GM19238 (cell line): ENCODE measurements at regions not wholly inside any gene's neighbourhood (a gene's known extent, or its start where the extent isn't known, plus 50 kb on each side); places are given as distances from the start of the nearest gene placed in this dataset.

Experiments
- DNase-seq: peaks from one replicate; pipeline ENCODE4 v3.0.0; 2011; ENCODE audit warnings: low spot score; ENCODE audit not compliant: insufficient read length

DNA sequence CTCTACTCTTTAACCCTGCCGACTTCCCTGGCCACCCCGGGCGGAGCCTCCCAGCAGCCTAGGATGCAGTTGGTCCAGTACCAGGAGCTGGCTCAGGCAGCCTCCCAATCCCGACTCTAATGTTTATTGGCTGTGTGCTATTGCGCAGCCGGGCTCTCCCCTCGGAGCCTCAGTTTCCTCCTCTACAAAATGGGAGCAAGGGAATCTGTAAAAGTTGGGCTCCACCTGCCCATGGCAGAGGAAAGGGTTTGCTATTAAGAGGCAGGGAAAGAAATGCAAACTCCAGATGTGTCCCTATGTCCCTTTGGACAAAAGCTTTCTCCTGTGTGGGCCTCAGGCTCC lies 140.8 kb upstream of the PJA1 start:
- no peak for DNase-seq

DNA sequence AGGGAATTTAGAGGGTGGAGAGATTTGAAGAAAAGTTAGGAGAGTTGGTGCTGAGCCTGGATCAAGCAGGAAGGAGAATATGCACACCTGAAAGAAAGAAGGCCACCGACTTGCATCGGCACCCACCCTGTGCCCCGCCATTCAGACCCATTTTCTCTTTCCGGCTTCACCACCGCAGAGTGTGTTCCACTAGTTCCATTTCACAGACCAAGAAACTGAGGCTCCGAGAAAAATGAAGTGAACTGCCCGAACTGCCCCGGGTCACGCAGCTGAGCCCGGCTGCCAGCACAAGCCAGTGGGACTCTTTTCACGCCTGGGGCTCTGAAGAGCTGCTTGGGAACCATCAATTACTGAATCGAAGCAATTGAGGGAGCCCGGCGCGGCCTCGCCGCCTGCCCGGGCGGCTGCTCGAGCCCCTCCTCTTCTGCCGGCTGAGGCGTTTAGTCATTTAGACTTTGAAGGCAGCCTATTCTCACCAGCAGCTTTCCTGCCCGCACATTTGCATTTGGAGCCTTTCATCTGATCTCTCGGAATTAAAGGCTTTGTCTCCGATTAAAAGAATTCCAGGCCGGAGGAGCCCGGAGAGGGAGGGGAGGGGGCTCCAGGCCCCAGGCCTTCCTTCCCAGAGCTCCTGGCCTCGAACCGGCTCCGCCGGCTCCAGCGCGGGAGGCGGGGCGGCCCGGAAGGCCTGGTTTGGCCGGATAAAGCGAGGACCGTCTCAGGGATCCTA lies 140.2 kb upstream of the PJA1 start:
- DNase-seq, result no peak

DNA sequence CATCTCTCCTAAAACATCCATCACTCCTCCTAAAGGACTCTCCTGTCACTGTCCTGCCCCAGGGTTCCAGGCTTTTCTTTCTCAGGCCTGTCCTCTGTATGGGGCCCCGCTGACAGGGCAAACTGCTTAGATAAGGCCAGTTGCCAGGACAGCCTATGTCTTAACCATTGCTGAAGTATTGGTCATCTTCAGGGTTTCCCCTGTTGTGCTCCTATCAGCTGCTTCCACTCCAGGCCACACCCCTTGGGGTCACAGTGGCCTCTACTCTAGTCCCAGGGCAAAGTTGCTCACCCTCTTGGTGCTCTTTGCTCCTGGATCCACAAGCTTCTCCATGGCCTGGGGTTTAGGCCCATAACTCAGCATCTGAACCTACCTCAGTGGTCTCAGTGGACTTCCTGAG lies 138.0 kb upstream of the PJA1 start:
- DNase-seq, result no peak

DNA sequence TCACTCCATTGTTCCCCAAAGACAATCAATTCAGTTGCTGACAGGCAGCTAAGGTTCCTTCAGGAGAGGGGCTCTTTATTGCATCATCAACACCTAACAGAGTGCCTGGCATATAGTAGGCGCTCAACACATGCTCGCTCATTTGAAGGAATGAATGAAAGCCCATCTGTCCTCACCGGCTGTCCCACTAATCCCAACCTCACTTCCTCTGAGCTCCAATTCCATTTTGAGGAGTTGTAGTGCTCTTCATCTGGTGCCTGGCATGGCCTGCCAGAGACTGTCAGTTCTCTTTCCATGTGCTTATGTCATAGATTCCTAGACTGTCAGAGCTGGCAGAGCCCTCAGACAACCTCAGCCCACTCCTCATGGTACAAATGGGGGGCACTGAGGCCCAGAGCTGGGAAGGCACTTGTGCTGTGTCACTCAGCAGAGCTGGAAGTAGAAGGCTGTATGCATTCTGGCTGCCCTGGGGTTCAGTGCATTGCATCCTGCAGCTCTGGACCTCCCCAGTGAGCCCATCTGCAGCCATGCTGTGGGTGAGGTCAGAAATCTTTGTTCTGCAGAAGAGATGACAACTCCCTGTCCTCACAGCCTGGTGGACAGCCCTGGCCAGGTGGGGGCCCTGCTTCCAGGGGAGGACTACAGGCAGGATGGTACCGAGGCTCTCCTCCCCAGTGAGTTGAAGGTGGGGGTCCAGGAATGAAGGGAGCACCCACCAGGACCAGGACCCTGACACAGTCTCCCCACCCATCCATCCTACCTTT lies 134.9 kb upstream of the PJA1 start:
- DNase-seq, result no peak

DNA sequence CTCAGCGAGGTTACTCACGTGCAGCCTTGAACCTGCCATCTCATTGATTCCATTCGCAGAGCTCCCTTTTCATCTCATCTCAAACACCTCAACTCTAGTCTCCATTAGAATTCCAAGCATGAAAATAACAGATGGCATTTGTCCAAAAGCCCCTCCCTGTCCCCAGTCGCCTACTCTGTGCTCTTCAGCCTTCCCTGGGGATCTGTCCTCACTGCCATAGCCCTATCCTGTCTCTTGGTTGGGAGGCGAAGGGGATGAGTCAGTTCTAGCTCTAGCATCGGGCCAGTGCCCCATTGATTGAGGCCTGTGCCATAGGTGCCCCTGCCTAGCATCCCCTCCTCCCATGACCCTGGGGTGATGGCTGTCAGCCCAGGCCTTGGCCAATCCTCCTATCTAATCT lies 134.0 kb upstream of the PJA1 start:
- DNase-seq, result no peak

DNA sequence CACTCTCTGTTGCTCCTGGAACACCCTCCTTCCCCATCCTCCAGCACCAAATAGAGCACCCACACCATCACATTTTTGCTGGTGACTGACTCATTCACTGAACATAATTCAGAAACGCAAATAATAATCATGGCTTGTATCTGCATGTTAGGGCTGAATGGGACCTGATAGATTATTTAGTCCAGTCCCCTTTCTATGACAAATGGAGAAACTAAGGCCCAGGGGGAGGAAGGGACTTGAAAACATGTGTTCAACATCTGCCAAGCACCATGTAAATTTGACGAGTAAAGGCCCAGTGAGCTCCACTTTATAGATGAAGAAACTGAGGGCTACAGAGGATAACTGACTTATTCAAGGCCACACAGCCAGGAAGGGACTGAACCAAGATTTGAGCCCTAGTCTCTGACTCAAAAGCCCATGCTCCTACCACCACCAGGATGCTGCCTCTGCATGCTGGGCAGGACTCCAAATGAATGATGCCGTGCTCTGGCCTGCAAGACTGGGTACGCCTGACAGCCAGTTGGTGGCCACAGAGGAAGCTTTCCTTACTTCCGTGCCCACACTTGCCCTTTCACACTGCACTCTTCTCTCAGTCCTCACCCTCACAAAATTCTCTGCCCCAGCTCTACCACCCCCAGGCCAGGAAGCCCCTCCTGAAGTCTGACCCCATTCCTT lies 133.3 kb upstream of the PJA1 start:
- DNase-seq, result no peak

DNA sequence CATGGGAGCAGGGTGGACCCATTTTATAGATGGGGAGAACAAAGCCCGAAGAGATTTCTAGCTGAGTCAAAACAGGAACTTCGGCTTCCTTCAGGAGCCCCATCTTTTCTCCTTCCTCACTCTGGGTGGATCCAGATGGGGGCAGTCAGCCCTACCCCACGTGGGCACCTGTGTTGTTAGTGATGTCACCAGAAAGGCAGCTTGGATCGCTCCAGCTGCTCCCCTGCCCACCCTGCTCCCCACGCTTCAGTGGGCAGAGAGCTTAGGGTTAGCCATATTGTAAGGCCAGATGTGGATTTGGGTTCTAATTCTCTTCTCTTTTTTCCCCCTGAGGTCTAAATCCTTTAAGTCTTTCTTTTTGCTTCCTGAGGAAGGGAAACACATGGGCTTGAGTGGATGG lies 132.3 kb upstream of the PJA1 start:
- no peak for DNase-seq

DNA sequence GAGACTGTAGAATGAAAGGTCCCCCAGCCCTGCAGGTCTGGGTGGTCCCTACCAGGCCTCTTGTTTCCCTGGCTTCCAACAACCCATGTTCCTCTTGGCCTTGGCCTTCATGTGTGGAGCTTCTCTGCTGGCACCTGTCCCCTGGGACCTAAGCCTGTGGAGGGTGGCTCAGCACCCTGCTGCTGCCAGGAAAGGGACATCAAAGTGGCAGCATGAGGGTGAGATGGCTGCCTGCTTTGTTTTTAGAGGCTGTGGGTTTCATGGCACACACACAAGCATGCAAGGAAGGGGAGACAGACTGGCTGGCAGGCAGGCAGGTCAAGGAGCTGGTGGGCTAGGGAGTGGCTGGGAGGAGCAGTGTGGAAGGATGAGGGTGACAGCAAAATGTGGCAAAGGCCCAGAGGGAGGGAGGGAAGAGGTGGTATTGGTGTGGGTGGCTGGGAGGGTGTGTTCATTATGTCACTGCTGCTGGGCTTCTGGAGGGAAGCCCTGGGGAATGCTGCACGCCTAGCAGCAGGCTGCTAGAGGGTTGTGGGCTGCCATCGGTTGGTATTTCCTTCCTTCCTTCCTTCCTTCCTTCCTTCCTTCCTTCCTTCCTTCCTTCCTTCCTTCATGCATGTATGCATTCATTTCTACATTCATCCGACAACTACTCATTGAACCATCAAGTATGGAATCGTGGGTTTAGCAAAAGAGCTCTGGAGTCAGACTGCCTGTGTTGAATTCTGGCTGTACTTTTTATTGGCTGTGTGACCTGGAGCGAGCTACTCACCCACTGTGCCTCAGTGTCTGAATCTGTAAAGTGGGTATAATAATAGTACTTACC lies 128.7 kb upstream of the PJA1 start:
- no peak for DNase-seq

DNA sequence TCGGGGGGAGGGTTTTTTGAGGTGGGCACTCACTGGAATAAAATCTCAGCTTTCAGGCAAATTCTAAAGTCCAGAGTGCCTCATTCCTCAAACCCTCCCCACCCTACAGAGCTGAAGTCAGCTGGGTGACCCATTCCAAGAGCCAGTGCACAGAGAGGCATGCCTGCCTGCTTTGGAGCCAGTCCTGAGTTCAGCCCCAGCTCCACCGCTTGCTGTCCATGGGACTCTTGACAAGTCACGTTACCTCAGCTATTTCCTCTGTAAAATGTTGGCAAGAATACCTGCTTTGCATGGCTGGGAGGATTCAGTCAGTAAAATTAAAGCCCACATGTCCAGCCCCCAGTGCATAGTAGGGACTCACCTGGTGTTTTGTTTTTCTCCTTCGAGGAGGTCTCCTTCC lies 125.9 kb upstream of the PJA1 start:
- DNase-seq, result no peak

DNA sequence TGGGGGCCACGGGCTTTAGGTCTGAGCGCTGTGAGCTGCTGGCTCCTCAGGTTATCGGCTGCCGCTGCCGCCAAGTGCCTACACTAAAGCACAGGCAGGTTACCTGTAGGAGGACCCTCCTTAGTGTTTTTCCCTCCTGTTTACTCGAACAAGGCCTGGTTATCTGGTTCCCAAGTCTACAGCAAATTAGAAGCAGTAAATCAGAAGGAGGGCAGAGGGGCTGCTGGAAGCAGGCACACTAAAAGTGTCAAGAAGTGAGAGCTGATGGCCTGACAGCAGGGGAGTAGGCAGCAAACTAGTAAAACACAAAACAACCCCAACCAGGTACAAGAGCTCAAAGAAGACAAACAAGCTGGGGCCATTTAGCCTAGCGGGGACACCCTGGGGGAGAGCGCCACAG lies 125.0 kb upstream of the PJA1 start:
- DNase-seq, result no peak

DNA sequence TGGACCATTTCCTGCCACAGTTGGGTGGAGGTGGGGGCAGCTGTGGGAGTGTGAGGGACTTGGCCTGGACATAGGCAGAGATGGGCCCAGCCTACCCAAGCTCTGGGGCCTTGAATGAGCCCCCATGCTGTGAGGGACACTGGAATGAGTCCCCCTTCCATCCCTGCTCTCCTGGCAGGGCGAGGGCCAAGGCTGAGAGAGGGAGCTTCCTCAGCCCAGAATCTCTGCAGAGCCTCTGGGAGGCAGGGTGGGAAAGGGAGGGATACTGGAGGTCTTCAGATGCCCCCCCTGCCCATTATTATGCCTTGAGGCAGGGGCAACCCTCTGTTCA lies 124.5 kb upstream of the PJA1 start:
- DNase-seq, result no peak

DNA sequence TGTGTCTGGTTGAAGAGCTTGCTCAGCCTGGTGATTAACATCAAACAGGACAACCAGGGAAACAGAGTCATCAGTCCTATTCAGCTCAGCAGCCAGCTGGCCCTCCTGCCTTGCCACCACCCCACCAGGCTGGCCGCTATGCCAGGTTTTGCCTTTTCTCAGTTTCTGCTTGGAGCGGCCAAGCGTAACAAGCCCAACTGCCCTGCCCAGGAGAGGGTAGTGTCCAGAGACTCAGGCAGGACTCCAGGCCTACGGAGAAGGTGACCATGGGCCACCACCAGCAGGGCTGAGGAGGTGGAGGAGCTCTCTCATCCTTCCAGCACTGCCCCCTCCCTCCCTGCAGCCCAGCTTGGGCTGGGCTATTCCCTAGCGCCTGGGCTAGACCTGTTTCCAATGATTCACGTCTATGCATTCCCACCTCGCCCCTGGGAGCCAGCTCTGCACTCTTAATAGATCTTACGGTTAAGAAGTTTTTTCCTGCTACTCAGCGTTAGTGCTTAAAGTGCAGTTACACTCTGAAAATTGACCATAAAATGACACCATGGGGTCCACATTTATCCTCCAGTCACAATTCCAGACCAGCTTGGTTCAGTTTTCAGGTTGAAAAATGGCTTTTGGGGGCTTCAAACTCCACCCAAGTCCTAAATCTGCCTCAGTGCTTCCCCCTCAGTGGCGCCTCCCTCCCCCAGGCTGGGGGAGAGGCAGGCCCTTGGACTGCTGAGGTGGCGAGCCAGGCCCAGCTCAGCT lies 124.0 kb upstream of the PJA1 start:
- DNase-seq, result no peak

DNA sequence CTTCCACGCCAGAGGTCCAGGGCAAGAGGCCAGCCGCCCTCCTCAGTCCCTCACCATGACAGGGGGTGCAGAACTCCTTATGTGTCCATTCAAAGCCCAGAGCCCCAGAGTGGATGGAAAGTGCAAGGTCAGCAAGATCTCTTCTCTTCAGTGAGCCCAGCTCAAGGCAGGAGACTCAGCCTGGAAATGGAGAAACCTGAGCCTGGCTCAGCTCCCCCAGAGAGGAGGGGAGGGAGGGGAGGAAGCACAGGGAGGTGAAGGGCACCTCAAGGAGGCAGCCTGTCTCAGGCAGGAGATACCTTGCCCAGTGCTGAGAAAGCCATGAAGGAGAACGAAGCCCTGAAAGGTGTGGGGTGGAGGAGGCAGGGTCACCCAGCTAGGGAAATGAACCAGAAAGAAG lies 121.8 kb upstream of the PJA1 start:
- no peak for DNase-seq

DNA sequence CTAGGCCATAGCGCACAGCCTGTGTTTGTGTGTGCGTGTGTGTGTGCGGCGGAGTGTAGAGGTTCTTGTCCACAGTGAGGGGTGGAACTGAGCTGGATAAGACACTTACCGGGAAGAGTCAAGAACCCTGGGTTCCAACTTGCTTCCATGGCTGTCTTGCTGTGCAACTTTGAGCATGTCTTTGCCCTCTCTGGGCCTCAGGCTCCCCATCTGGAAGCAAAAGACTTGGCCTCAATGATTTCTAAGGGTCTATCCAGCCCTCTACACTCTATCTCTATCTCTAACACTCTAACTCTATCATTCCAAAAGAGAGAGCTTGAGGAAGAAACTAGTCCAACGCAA lies 121.3 kb upstream of the PJA1 start:
- no peak for DNase-seq

DNA sequence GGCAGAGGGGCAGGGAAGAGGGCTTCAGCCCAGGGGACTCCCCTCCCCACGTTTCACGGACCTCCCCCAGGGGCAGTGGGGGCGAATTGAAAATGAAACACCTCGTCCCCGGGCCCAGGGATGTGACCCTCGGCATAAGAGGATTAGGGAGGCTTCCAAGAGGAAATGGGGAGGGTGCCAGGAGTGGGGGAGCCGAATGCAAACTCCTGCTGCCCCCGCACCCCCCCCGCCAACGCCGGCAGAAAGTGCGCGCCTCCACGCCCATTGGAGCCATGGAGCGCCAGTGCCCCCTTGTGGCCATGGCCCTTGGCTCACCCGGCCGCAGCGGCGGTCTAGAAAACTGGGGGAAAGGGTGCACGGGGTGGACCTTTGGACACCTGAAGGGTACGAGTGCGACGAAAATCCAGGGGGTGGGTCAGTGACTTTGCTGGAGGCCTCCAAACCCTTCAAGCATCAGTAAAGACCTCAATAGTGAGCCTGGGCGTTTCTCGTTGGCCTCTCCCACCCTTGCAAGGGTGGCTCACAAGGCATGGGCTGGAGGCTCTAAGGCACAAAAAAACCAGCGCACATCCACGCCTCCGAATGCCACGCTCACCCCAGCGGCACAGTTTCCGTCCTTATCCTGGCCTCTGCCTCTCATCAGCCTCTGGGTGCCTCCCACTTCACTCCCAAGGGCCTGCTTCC lies 120.8 kb upstream of the PJA1 start:
- DNase-seq, result peak; percentile 61

DNA sequence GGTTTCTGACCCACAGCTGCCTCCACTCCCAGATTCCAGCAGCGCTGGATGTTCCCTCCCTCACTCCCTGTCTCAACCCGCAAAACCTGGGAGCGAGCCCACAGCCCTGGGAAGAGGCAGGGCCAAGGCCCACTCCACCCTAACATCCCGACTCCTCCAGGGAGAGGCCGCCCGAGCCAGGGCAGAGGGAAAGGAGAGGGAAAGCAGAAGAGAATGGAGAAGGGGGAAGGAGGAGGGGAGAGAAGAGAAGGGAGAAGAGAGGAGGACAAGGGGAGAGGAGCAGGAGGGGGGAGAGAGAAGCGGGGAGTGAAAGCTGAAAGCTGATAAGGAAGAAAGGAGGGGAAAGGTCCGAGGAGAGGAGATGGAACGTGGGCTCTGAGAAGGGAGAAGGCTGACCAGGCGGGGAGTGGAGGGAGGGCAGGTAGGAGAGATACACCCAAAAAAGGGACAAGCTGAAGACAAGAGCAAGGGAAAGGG lies 120.2 kb upstream of the PJA1 start:
- no peak for DNase-seq

DNA sequence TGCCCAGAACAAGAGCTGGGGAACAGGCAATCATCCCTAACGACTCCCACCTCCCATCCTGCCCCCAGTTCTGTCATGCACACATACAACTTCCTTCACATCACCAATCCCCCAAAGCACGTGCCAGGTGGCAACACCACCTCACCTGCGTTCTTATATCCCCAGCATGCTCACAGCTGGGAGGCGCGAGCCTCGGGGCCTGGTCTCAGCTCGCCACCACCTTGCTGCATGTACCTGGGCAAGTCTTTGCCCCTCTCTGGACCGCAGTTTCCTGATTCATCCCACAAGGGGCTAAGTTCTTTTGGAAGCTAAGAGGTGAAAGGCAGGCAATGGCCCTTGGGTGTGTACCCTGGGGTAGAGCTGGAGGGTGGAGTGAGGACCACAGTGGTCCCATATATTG lies 119.2 kb upstream of the PJA1 start:
- no peak for DNase-seq

DNA sequence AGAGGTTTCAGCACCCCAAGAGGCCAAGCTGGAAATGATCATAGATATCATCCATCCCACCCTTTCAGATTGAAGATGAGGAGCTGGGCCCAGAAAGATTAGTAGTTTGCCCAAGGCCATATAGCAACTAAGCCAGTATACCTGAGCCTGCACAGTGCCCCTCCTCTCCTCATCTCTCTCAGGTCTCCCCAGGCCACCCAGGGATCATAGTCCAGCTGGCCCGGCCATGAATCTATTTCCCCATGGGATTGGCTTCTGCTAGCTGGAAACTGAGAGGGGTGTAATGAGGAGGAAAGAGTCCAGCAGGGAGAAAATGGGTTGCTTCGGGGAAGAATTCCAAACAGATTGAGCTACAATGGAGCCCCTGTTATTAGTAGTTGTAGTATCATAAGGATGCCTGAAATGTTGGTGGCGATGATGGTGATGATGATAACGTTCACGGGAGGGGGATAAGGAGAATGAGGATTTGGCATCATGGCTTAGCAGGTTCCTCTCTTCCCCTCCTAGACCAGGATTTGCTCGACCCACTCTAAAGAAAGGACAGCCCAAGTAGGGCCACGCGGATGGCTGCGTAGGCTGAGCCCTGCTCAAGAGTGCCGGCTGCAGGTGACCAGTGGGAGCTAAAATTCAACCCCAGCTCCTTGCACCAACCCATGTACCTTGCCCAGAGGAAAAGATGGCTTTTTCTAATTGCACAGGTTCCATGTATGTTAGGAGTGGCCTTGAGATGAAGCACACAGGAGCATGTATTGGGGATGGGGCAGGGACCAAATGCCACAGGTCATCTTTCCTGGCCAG lies 117.8 kb upstream of the PJA1 start:
- no peak for DNase-seq

DNA sequence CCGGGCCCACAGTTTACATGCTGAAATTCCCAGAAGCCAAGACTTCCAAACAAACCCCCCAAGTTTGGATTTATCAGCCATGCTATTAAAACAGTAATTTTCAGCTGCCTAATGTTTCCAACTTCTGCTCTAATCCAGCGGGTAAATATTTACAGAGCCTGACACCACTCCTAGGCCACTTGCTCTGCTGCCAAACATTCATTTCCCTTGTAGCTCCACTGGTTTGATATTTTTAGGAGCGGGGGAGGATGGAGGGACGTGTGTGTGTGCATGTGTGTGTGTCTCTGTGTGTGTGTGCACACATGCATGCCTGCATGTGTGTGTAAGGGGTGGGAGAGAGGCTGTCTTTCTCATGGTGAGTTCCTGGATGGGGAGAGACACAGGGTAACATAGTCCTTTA lies 115.7 kb upstream of the PJA1 start:
- no peak for DNase-seq

DNA sequence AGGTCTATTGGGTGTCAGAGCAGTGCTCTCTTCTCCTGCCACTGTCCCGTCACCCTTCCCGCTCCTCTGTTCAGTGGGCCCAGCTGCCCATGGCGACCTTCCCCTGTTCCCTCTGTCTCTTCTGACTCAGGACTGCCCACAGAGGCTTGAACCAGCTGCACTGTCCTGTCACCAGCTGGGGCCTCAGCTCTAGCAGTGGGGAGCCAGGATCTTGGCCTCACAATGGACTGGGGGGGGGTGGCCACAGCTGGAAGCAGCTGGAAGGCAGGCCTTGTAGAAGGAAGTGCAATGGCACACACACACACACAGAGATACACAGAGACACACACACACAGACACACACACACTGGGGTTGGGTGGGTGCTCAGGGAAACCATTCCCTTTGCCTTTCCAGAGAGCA lies 114.0 kb upstream of the PJA1 start:
- DNase-seq, result no peak
